Central memory CD8-positive, alpha-beta T cell (primary cell): ENCODE measurements at regions not wholly inside any gene's neighbourhood (a gene's known extent, or its start where the extent isn't known, plus 50 kb on each side); places are given as distances from the start of the nearest gene placed in this dataset.
"Not testable (repeated sequence)": the region's sequence is repeated elsewhere in the genome, so short reads cannot be mapped to it uniquely, and the experiment has no call there.

Experiments used
- ATAC-seq: fragments of 150-1000 bp; cut with Tn5 transposase; replicated peaks from 2 replicates; pipeline ENCODE4 v1.10.0; 2022; ENCODE audit warnings: mild to moderate bottlenecking, moderate FRiP score, moderate number of reproducible peaks; ENCODE audit not compliant: poor library complexity, severe bottlenecking; ENCODE audit errors: extremely low read depth
- DNase-seq, 2 donors: peaks; one replicate each; pipeline ENCODE4 v3.0.0; 2021; ENCODE audit warnings: low spot score in 2 of 2
- H3K27ac Mint-ChIP-seq: one replicate; pipeline ENCODE4 v1.8.0; 2022; ENCODE audit warnings: low read depth, mild to moderate bottlenecking, moderate library complexity, mixed read lengths
- H3K27me3 Mint-ChIP-seq: one replicate; pipeline ENCODE4 v1.8.0; 2022; ENCODE audit warnings: mixed read lengths
- H3K36me3 Mint-ChIP-seq: one replicate; pipeline ENCODE4 v1.8.0; 2022; ENCODE audit warnings: mild to moderate bottlenecking, moderate library complexity, mixed read lengths; ENCODE audit not compliant: insufficient read depth
- H3K4me1 Mint-ChIP-seq: one replicate; pipeline ENCODE4 v1.8.0; 2022; ENCODE audit warnings: mixed read lengths
- H3K4me3 Mint-ChIP-seq: one replicate; pipeline ENCODE4 v1.8.0; 2022; ENCODE audit warnings: mild to moderate bottlenecking, moderate library complexity, mixed read lengths
- H3K9me3 Mint-ChIP-seq: one replicate; pipeline ENCODE4 v1.8.0; 2022; ENCODE audit warnings: mixed read lengths

- no peaks in the 10 kb centered on the region for H3K27me3 Mint-ChIP-seq
- H3K27ac Mint-ChIP-seq, result peak overlapping the region; percentile 59
- H3K4me1 Mint-ChIP-seq, result no peaks in the 10 kb centered on the region
- H3K4me3 Mint-ChIP-seq, result no peak overlapping the region
- H3K9me3 Mint-ChIP-seq, result peaks cover 12% of the 10 kb centered on the region
- no peak for DNase-seq
- peaks cover 5% of the 10 kb centered on the region for H3K36me3 Mint-ChIP-seq
- ATAC-seq, result no peak
Measured at GRCh38 chr2:10193276-10193795, 70.8 kb downstream of the RRM2 start.

GRCh38 chr2:10193851-10194820 is 71.6 kb downstream of the RRM2 start:
- peaks cover 5% of the 10 kb centered on the region for H3K36me3 Mint-ChIP-seq
- H3K9me3 Mint-ChIP-seq, result peaks cover 12% of the 10 kb centered on the region
- no peak for DNase-seq
- no peaks in the 10 kb centered on the region for H3K4me1 Mint-ChIP-seq
- no peak overlapping the region for H3K27ac Mint-ChIP-seq
- H3K27me3 Mint-ChIP-seq, result no peaks in the 10 kb centered on the region
- no peak overlapping the region for H3K4me3 Mint-ChIP-seq
- ATAC-seq, result no peak

GRCh38 chr2:10195278-10196109 is 73.0 kb downstream of the RRM2 start:
- ATAC-seq (no peak), DNase-seq (no peak)
- Mint-ChIP-seq H3K27ac (no peak overlapping the region), H3K4me1 (no peaks in the 10 kb centered on the region), H3K27me3 (no peaks in the 10 kb centered on the region), H3K9me3 (peaks cover 2% of the 10 kb centered on the region), H3K36me3 (no peaks in the 10 kb centered on the region), H3K4me3 (no peak overlapping the region)

GRCh38 chr2:10196110-10196892 is 73.8 kb downstream of the RRM2 start:
- H3K27me3 Mint-ChIP-seq, result no peaks in the 10 kb centered on the region
- no peaks in the 10 kb centered on the region for H3K4me1 Mint-ChIP-seq
- no peaks in the 10 kb centered on the region for H3K36me3 Mint-ChIP-seq
- H3K27ac Mint-ChIP-seq, result no peak overlapping the region
- no peaks in the 10 kb centered on the region for H3K9me3 Mint-ChIP-seq
- DNase-seq, result no peak
- no peak overlapping the region for H3K4me3 Mint-ChIP-seq
- ATAC-seq, result no peak

- H3K27me3 Mint-ChIP-seq, result no peaks in the 10 kb centered on the region
- no peaks in the 10 kb centered on the region for H3K36me3 Mint-ChIP-seq
- H3K9me3 Mint-ChIP-seq, result no peaks in the 10 kb centered on the region
- DNase-seq, result no peak
- H3K4me1 Mint-ChIP-seq, result no peaks in the 10 kb centered on the region
- no peak for ATAC-seq
- H3K4me3 Mint-ChIP-seq, result no peak overlapping the region
- no peak overlapping the region for H3K27ac Mint-ChIP-seq
Measured at GRCh38 chr2:10196948-10197696, 74.6 kb downstream of the RRM2 start.

GRCh38 chr2:10197697-10198076 is 75.1 kb downstream of the RRM2 start:
- Mint-ChIP-seq H3K4me1 (no peaks in the 10 kb centered on the region), H3K27ac (no peak overlapping the region), H3K27me3 (no peaks in the 10 kb centered on the region), H3K9me3 (no peaks in the 10 kb centered on the region), H3K36me3 (no peaks in the 10 kb centered on the region), H3K4me3 (no peak overlapping the region)
- ATAC-seq, result no peak
- no peak for DNase-seq

GRCh38 chr2:10198482-10198881 is 75.9 kb downstream of the RRM2 start:
- DNase-seq, H3K27ac Mint-ChIP-seq, H3K27me3 Mint-ChIP-seq, ATAC-seq, H3K4me3 Mint-ChIP-seq, H3K4me1 Mint-ChIP-seq, H3K36me3 Mint-ChIP-seq, H3K9me3 Mint-ChIP-seq: not testable (repeated sequence)

GRCh38 chr2:10201201-10201600 is 78.7 kb downstream of the RRM2 start:
- no peaks in the 10 kb centered on the region for H3K9me3 Mint-ChIP-seq
- H3K4me3 Mint-ChIP-seq, result no peak overlapping the region
- ATAC-seq (no peak), DNase-seq (no peak)
- H3K4me1 Mint-ChIP-seq, result no peaks in the 10 kb centered on the region
- no peak overlapping the region for H3K27ac Mint-ChIP-seq
- peaks cover 2% of the 10 kb centered on the region for H3K36me3 Mint-ChIP-seq
- H3K27me3 Mint-ChIP-seq, result no peaks in the 10 kb centered on the region

GRCh38 chr2:10202131-10202665 is 79.7 kb downstream of the RRM2 start:
- no peak for ATAC-seq
- H3K4me3 Mint-ChIP-seq, result no peak overlapping the region
- no peaks in the 10 kb centered on the region for H3K27me3 Mint-ChIP-seq
- no peaks in the 10 kb centered on the region for H3K4me1 Mint-ChIP-seq
- H3K36me3 Mint-ChIP-seq, result peaks cover 2% of the 10 kb centered on the region
- DNase-seq, result no peak
- H3K27ac Mint-ChIP-seq, result no peak overlapping the region
- H3K9me3 Mint-ChIP-seq, result no peaks in the 10 kb centered on the region

GRCh38 chr2:10204326-10205161 is 82.0 kb downstream of the RRM2 start:
- Mint-ChIP-seq H3K27ac (no peak overlapping the region), H3K9me3 (no peaks in the 10 kb centered on the region), H3K27me3 (no peaks in the 10 kb centered on the region), H3K4me1 (no peaks in the 10 kb centered on the region), H3K36me3 (peaks cover 2% of the 10 kb centered on the region), H3K4me3 (no peak overlapping the region)
- ATAC-seq, result no peak
- DNase-seq, result no peak

GRCh38 chr2:10205162-10205475 is 82.6 kb downstream of the RRM2 start:
- Mint-ChIP-seq H3K27ac (no peak overlapping the region), H3K27me3 (no peaks in the 10 kb centered on the region), H3K36me3 (peaks cover 2% of the 10 kb centered on the region), H3K4me3 (no peak overlapping the region), H3K9me3 (no peaks in the 10 kb centered on the region), H3K4me1 (no peaks in the 10 kb centered on the region)
- DNase-seq (no peak), ATAC-seq (no peak)
